HUES48 (cell line): ENCODE measurements at regions not wholly inside any gene's neighbourhood (a gene's known extent, or its start where the extent isn't known, plus 50 kb on each side); places are given as distances from the start of the nearest gene placed in this dataset.

Experiments used
- H3K27ac ChIP-seq: one replicate; pipeline ENCODE4 v1.7.0; 2013; ENCODE audit warnings: low read depth, low read length, inconsistent platforms
- H3K27me3 ChIP-seq: 2 replicates; pipeline ENCODE4 v1.6.1; 2013; ENCODE audit warnings: mild to moderate bottlenecking, low read length; ENCODE audit not compliant: control insufficient read depth, insufficient read depth
- H3K36me3 ChIP-seq: 2 replicates; pipeline ENCODE4 v1.6.1; 2013; ENCODE audit warnings: low read length; ENCODE audit not compliant: control insufficient read depth, insufficient read depth
- H3K4me1 ChIP-seq: 2 replicates; pipeline ENCODE4 v1.6.1; 2013; ENCODE audit warnings: mild to moderate bottlenecking, low read length; ENCODE audit not compliant: control insufficient read depth, insufficient read depth
- H3K4me3 ChIP-seq: 2 replicates; pipeline ENCODE4 v1.5.1; 2013; ENCODE audit warnings: mild to moderate bottlenecking, low read depth, low read length
- H3K9ac ChIP-seq: 2 replicates; pipeline ENCODE4 v1.6.1; 2013; ENCODE audit warnings: mild to moderate bottlenecking, low read depth, low read length, moderate library complexity
- H3K9me3 ChIP-seq: 2 replicates; pipeline ENCODE4 v1.6.1; 2013; ENCODE audit warnings: low read length; ENCODE audit not compliant: control insufficient read depth, insufficient read depth

GRCh38 chr7:46525876-46526275 lies 604.8 kb upstream of the IGFBP3 start:
- Histone ChIP-seq H3K9me3 (peaks cover 15% of the 10 kb centered on the region; the same call in 1 of the 2 replicates), H3K4me1 (no peaks in the 10 kb centered on the region), H3K27me3 (no peaks in the 10 kb centered on the region), H3K9ac (no peak overlapping the region), H3K27ac (no peak overlapping the region), H3K36me3 (no peaks in the 10 kb centered on the region), H3K4me3 (no peak overlapping the region)

- Histone ChIP-seq H3K4me1 (no peaks in the 10 kb centered on the region), H3K4me3 (no peak overlapping the region), H3K9me3 (peaks cover 15% of the 10 kb centered on the region; the same call in 1 of the 2 replicates), H3K9ac (no peak overlapping the region), H3K27ac (no peak overlapping the region), H3K27me3 (no peaks in the 10 kb centered on the region), H3K36me3 (no peaks in the 10 kb centered on the region)
These were observed 603.3 kb upstream of the IGFBP3 start for GRCh38 chr7:46524350-46524749.

DNA sequence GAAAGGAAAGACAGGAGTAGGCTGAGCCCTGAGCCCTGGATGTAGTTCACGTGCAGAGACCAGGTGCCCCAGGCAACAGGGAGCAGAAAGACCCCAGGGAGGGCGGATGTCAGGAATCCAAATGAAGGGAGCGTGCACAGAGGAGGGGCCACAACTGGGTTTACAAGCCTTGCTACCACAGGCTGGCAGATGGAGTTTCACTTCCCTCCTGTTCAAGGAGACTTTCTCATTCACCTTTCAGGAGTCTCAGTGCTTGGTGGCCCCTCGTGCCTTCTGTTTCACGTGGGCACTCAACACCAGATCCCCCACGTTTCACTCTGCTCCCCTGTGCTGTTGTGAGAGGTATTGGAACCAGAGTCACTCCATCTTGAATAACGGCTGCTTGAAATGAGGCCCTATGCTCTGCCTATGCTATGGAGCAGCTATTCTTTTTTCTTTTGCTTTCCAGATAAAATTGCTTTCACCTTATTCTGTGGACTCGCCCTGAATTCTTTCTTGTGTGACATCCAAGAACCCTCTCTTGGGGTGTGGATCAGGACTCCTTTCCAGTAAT lies 601.4 kb upstream of the IGFBP3 start:
- Histone ChIP-seq H3K4me3 (no peak overlapping the region), H3K9ac (no peak overlapping the region), H3K27me3 (no peaks in the 10 kb centered on the region), H3K27ac (no peak overlapping the region), H3K4me1 (no peaks in the 10 kb centered on the region), H3K36me3 (no peaks in the 10 kb centered on the region), H3K9me3 (peaks cover 11% of the 10 kb centered on the region; the same call in 1 of the 2 replicates)

DNA sequence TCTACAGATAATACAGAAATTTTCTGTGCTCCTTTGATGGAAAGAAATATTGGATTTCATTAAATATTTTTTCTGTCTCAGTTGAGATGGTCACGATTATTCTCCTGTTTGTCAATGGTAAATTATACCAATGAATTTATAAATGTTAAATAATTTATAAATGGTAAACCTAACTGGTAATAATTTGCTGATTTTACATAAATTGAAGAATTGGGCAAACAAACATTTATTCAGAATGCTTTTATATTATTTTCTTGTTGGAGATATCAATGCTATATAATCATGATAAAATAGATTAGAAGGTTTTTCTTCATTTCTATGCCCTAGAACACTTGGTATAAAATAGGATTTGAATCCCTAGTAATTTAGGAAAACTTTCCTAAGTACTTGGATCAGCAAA lies 597.6 kb upstream of the IGFBP3 start:
- H3K4me1 ChIP-seq, result no peaks in the 10 kb centered on the region
- H3K4me3 ChIP-seq, result no peak overlapping the region
- H3K27ac ChIP-seq, result no peak overlapping the region
- no peaks in the 10 kb centered on the region for H3K36me3 ChIP-seq
- H3K9me3 ChIP-seq, result no peaks in the 10 kb centered on the region
- H3K9ac ChIP-seq, result no peak overlapping the region
- H3K27me3 ChIP-seq, result no peaks in the 10 kb centered on the region

- Histone ChIP-seq H3K4me3 (no peak overlapping the region), H3K9me3 (no peaks in the 10 kb centered on the region), H3K27ac (no peak overlapping the region), H3K9ac (no peak overlapping the region), H3K36me3 (no peaks in the 10 kb centered on the region), H3K27me3 (no peaks in the 10 kb centered on the region), H3K4me1 (no peaks in the 10 kb centered on the region)
These were observed 594.9 kb upstream of the IGFBP3 start for GRCh38 chr7:46515844-46516590.

DNA sequence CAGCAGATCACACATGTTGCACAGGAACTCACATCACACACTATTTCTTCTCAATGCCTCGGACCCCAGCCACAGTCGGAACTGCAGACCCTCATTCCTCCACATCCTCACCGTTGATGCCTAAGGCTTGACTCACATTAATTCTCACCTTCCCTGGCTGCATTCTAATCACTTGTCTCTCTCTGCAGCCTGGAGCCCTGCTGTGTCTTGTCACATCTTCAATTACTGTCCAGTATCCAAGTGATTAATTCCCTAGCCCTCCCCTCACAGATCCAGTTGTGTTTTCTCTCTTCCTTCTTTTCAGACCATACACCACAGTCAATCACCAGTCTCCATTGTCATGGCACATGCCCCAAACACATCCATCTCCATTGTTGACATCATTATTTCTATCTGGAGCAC lies 592.4 kb upstream of the IGFBP3 start:
- H3K9me3 ChIP-seq, result no peaks in the 10 kb centered on the region

GRCh38 chr7:46512891-46513413 lies 591.9 kb upstream of the IGFBP3 start:
- no peaks in the 10 kb centered on the region for H3K27me3 ChIP-seq
- H3K9ac ChIP-seq, result no peak overlapping the region
- peaks cover 7% of the 10 kb centered on the region for H3K4me1 ChIP-seq
- no peaks in the 10 kb centered on the region for H3K9me3 ChIP-seq
- H3K4me3 ChIP-seq, result no peak overlapping the region
- no peaks in the 10 kb centered on the region for H3K36me3 ChIP-seq
- H3K27ac ChIP-seq, result no peak overlapping the region

More for the DNA sequence above, 592.4 kb upstream of the IGFBP3 start:
- Histone ChIP-seq H3K4me1 (peaks cover 7% of the 10 kb centered on the region), H3K27ac (no peak overlapping the region), H3K27me3 (no peaks in the 10 kb centered on the region), H3K9ac (no peak overlapping the region), H3K36me3 (no peaks in the 10 kb centered on the region), H3K4me3 (no peak overlapping the region)

GRCh38 chr7:46511442-46512215 lies 590.6 kb upstream of the IGFBP3 start:
- H3K36me3 ChIP-seq, result no peaks in the 10 kb centered on the region
- H3K27ac ChIP-seq, result no peak overlapping the region
- H3K9me3 ChIP-seq, result no peaks in the 10 kb centered on the region
- H3K27me3 ChIP-seq, result no peaks in the 10 kb centered on the region
- H3K9ac ChIP-seq, result no peak overlapping the region
- H3K4me3 ChIP-seq, result no peak overlapping the region
- peaks cover 7% of the 10 kb centered on the region for H3K4me1 ChIP-seq

DNA sequence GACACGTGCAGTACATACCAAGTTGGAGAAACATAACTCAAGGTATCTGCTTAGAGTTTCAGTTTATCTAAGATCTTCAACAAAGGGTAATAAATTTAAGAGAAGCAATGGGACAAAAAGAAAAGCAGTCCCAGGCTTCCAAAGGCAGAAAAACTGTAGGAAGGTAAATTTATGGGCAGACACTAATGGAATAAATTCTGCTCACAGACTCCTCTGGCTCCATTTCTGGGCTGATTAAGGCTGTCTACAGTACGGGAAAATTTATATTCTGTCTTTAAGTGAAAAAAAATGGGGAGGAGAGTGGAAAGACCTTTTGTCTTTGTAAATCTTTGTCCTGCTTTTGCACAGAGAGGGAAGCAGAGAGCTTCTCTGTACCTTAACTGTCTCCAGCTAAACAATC lies 587.5 kb upstream of the IGFBP3 start:
- Histone ChIP-seq H3K27ac (no peak overlapping the region), H3K27me3 (no peaks in the 10 kb centered on the region), H3K9me3 (no peaks in the 10 kb centered on the region), H3K9ac (no peak overlapping the region), H3K36me3 (no peaks in the 10 kb centered on the region), H3K4me3 (no peak overlapping the region), H3K4me1 (peaks cover 7% of the 10 kb centered on the region)

DNA sequence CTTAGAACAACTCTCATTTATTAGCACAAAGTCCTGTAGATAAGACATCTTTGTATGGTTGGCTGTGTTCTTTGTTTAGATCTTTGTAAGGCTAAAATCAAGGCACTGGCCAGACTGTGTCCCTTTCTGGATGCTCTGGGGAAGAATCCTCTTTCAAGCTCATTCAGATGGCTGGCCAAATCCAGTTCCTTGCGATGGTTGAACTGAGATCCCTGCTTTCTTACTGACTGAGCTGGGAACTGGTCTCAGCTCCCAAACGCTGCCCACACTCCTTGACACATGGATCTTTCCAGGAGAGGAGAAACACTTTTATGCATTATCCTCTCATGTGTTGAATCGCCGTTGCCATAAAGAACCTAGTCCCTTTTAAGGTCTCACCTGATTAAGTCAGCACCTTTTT lies 586.5 kb upstream of the IGFBP3 start:
- no peak overlapping the region for H3K9ac ChIP-seq
- H3K4me1 ChIP-seq, result peaks cover 7% of the 10 kb centered on the region
- H3K4me3 ChIP-seq, result no peak overlapping the region
- peaks cover 5% of the 10 kb centered on the region for H3K9me3 ChIP-seq
- H3K27ac ChIP-seq, result no peak overlapping the region
- no peaks in the 10 kb centered on the region for H3K27me3 ChIP-seq
- H3K36me3 ChIP-seq, result no peaks in the 10 kb centered on the region

- H3K4me1 ChIP-seq, result no peaks in the 10 kb centered on the region
- no peak overlapping the region for H3K9ac ChIP-seq
- no peaks in the 10 kb centered on the region for H3K36me3 ChIP-seq
- no peak overlapping the region for H3K4me3 ChIP-seq
- no peaks in the 10 kb centered on the region for H3K9me3 ChIP-seq
- H3K27ac ChIP-seq, result no peak overlapping the region
- no peaks in the 10 kb centered on the region for H3K27me3 ChIP-seq
These were observed 573.4 kb upstream of the IGFBP3 start for GRCh38 chr7:46494441-46494840.
